ENCODE measurements at regions not wholly inside any gene's neighbourhood (a gene's known extent, or its start where the extent isn't known, plus 50 kb on each side); places are given as distances from the start of the nearest gene placed in this dataset.

DNA sequence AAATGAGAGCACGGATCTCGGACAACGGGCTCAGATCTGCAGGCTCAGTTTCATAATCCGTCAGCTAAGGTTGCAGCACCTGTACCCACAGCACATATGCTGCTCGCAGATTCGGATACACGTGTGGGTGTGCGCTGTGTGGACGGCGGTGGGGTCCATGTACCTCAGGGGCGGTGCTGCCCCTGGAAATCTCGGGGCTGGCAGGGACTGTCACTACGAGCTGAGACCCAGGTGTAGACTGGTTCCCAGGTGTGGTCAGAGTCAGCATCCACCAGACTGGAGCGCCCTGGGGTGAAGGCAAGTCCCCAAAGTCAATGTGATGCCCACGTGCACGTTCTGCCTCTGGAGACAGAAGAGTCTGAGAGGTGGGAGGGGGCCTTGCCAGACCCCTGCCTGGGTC lies 989.3 kb downstream of the BRD1 start:
- TF ChIP-seq, protein P1, sequence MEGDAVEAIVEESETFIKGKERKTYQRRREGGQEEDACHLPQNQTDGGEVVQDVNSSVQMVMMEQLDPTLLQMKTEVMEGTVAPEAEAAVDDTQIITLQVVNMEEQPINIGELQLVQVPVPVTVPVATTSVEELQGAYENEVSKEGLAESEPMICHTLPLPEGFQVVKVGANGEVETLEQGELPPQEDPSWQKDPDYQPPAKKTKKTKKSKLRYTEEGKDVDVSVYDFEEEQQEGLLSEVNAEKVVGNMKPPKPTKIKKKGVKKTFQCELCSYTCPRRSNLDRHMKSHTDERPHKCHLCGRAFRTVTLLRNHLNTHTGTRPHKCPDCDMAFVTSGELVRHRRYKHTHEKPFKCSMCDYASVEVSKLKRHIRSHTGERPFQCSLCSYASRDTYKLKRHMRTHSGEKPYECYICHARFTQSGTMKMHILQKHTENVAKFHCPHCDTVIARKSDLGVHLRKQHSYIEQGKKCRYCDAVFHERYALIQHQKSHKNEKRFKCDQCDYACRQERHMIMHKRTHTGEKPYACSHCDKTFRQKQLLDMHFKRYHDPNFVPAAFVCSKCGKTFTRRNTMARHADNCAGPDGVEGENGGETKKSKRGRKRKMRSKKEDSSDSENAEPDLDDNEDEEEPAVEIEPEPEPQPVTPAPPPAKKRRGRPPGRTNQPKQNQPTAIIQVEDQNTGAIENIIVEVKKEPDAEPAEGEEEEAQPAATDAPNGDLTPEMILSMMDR (IDR thresholded peaks at IDR 0.05): no peak
- no peak for TF ChIP-seq POLR2A (IDR thresholded peaks at IDR 0.05)
